ENCODE measurements at regions not wholly inside any gene's neighbourhood (a gene's known extent, or its start where the extent isn't known, plus 50 kb on each side); places are given as distances from the start of the nearest gene placed in this dataset.

GRCh38 chr2:196479350-196479749 lies 160.2 kb upstream of the CCDC150 start:
- Histone ChIP-seq H3F3A (ENCODE audit: insufficient read depth, low read length) (no peaks in the 10 kb centered on the region), H2AFZ (ENCODE audit: low read length) (no peak overlapping the region), H3K36me3 (ENCODE audit: insufficient read depth, low read length) (no peaks in the 10 kb centered on the region), H3K27me3 (ENCODE audit: insufficient read depth, low read length) (no peaks in the 10 kb centered on the region), H3K9me3 (ENCODE audit: low read length) (no peaks in the 10 kb centered on the region), H3K27ac (ENCODE audit: low read depth, low read length, poor library complexity, severe bottlenecking) (no peak overlapping the region), H4K20me1 (ENCODE audit: insufficient read depth, low read length) (no peaks in the 10 kb centered on the region), H3K4me3 (ENCODE audit: low read depth, low read length, poor library complexity, severe bottlenecking) (no peak overlapping the region), H3K4me1 (ENCODE audit: insufficient read depth, low read length, severe bottlenecking) (no peaks in the 10 kb centered on the region), H3K4me2 (ENCODE audit: low read length) (no peak overlapping the region), H3K9ac (ENCODE audit: low read length) (no peak overlapping the region), H3K79me2 (ENCODE audit: insufficient read depth, low read length) (no peaks in the 10 kb centered on the region), H3K9me2 (ENCODE audit: low read depth, low read length) (no peaks in the 10 kb centered on the region)
- TF ChIP-seq EZH2 (IDR thresholded peaks at IDR 0.05; ENCODE audit: borderline replicate concordance, low read length) (no peak), CTCF (IDR thresholded peaks at IDR 0.05; ENCODE audit: low read length) (no peak)

DNA sequence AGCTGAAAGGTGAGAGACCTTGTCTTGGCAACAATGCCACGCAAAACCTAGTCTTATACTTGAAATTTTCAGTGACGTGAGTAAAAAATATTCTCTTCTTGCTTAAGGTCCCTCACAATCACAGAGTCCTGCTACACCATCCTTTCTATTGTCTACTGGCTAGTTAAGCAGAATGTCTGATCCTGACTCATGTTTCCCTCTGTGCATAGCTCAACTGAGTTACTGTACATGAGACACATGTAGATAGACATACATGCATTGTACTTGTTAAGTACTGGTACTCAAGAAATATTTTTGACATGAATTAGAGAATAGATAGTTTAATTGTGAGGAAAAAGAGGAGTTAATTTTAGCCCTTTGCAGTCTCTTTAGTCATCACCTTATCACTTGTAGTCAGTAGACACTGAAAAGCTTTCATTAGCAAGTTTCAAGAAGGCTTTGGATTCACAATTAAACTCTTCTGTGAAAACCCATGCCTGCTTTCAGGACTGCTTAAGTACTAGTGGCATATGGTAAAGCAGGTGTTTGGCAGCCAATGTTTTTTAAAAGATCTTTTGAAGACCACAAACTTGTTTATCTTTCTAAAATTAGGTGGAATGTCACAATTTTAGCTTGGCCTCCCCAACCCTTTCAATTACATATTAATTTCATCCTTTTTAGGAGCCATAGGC lies 158.7 kb upstream of the CCDC150 start:
- no peak overlapping the region for H3K4me3 ChIP-seq (ENCODE audit: low read depth, low read length, poor library complexity, severe bottlenecking)
- no peak overlapping the region for H3K9ac ChIP-seq (ENCODE audit: low read length)
- no peaks in the 10 kb centered on the region for H3K4me1 ChIP-seq (ENCODE audit: insufficient read depth, low read length, severe bottlenecking)
- H3K4me2 ChIP-seq (ENCODE audit: low read length), result no peak overlapping the region
- H3K9me3 ChIP-seq (ENCODE audit: low read length), result no peaks in the 10 kb centered on the region
- no peaks in the 10 kb centered on the region for H4K20me1 ChIP-seq (ENCODE audit: insufficient read depth, low read length)
- TF ChIP-seq CTCF (IDR thresholded peaks at IDR 0.05; ENCODE audit: low read length) (no peak), EZH2 (IDR thresholded peaks at IDR 0.05; ENCODE audit: borderline replicate concordance, low read length) (no peak)
- H3K9me2 ChIP-seq (ENCODE audit: low read depth, low read length), result no peaks in the 10 kb centered on the region
- no peak overlapping the region for H3K27ac ChIP-seq (ENCODE audit: low read depth, low read length, poor library complexity, severe bottlenecking)
- no peaks in the 10 kb centered on the region for H3K36me3 ChIP-seq (ENCODE audit: insufficient read depth, low read length)
- H3F3A ChIP-seq (ENCODE audit: insufficient read depth, low read length), result no peaks in the 10 kb centered on the region
- H2AFZ ChIP-seq (ENCODE audit: low read length), result no peak overlapping the region
- no peaks in the 10 kb centered on the region for H3K27me3 ChIP-seq (ENCODE audit: insufficient read depth, low read length)
- H3K79me2 ChIP-seq (ENCODE audit: insufficient read depth, low read length), result no peaks in the 10 kb centered on the region

DNA sequence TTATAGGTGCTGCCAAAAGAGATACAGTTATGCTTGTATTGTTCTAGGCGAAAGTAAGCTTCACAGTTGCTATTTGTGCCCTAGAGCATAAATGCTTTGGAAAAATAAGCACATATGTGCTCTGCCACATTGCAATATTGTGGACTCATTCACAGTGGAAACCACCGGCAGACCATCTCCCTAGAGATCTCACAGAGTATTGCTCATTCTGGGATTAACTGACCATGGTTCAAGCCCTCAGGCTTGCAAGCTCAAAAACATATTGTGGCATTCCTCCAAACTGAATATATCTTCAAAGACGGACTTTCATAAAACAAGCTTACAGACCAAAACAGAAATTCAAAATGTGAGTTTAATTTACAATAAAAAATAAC lies 158.2 kb upstream of the CCDC150 start:
- TF ChIP-seq EZH2 (IDR thresholded peaks at IDR 0.05; ENCODE audit: borderline replicate concordance, low read length), result no peak
- TF ChIP-seq CTCF (IDR thresholded peaks at IDR 0.05; ENCODE audit: low read length), result no peak
- H3K36me3 ChIP-seq (ENCODE audit: insufficient read depth, low read length), result no peaks in the 10 kb centered on the region
- H3K9me2 ChIP-seq (ENCODE audit: low read depth, low read length), result no peaks in the 10 kb centered on the region
- H3K79me2 ChIP-seq (ENCODE audit: insufficient read depth, low read length), result no peaks in the 10 kb centered on the region
- H3K9me3 ChIP-seq (ENCODE audit: low read length), result no peaks in the 10 kb centered on the region
- H4K20me1 ChIP-seq (ENCODE audit: insufficient read depth, low read length), result no peaks in the 10 kb centered on the region
- no peak overlapping the region for H3K27ac ChIP-seq (ENCODE audit: low read depth, low read length, poor library complexity, severe bottlenecking)
- H3K4me2 ChIP-seq (ENCODE audit: low read length), result no peak overlapping the region
- no peak overlapping the region for H3K9ac ChIP-seq (ENCODE audit: low read length)
- H2AFZ ChIP-seq (ENCODE audit: low read length), result no peak overlapping the region
- no peaks in the 10 kb centered on the region for H3K4me1 ChIP-seq (ENCODE audit: insufficient read depth, low read length, severe bottlenecking)
- H3F3A ChIP-seq (ENCODE audit: insufficient read depth, low read length), result no peaks in the 10 kb centered on the region
- no peaks in the 10 kb centered on the region for H3K27me3 ChIP-seq (ENCODE audit: insufficient read depth, low read length)
- H3K4me3 ChIP-seq (ENCODE audit: low read depth, low read length, poor library complexity, severe bottlenecking), result no peak overlapping the region

All from OCI-LY1 (cell line).